GM18505 (cell line): ENCODE measurements at regions not wholly inside any gene's neighbourhood (a gene's known extent, or its start where the extent isn't known, plus 50 kb on each side); places are given as distances from the start of the nearest gene placed in this dataset.

Source experiments
- ATAC-seq: cut with Tn5 transposase; IDR thresholded peaks from one replicate; pipeline ENCODE4 v1.9.1; 2021; ENCODE audit not compliant: unreplicated experiment
- POLR2A ChIP-seq: IDR thresholded peaks from 4 replicates; pipeline ENCODE4 v1.6.1; 2011; ENCODE audit warnings: borderline replicate concordance; ENCODE audit not compliant: insufficient read depth, insufficient read length; ENCODE audit errors: extremely low read depth

DNA sequence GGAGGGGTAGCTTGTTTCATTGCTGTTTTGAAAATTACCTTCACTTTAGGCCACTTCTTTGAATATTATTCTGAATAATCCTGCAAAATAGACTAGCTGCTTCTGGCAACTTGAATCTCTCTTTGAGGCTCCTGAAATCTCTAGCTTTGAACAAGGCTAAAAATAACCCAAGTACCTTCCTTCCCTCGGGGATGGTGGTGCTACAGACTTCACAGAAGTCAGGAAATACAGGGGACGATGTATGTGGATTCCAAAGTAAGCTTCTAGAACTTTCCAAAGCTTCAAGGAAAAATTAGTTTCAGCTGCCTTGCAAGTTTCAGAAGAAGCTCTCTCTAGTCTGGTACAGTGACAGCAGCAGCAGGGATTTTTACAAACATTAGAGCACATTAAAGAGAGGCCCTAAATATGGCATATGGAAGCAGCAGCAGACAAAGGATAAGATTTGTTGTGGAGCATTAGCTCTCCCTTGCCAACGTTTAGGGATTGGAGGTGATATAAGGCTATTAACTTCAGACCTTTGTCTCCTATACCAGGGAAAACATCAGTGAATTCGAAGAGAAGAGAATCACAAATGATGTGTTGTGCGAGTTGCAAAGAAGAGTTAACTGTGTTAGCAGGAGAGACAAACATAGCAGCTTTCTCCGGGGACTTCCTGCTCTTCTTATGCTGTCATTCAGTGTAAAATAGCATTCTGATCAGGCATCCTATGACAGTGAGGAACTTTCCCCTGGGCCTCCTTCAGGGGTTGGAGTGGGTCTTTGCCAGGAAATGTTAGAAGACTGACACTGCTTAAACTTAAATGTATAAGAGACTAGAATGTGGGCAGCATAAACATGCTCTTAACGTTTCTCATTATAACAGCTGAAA lies 783.0 kb upstream of the ARPP21 start:
- no peak for TF ChIP-seq POLR2A
- ATAC-seq = no peak

DNA sequence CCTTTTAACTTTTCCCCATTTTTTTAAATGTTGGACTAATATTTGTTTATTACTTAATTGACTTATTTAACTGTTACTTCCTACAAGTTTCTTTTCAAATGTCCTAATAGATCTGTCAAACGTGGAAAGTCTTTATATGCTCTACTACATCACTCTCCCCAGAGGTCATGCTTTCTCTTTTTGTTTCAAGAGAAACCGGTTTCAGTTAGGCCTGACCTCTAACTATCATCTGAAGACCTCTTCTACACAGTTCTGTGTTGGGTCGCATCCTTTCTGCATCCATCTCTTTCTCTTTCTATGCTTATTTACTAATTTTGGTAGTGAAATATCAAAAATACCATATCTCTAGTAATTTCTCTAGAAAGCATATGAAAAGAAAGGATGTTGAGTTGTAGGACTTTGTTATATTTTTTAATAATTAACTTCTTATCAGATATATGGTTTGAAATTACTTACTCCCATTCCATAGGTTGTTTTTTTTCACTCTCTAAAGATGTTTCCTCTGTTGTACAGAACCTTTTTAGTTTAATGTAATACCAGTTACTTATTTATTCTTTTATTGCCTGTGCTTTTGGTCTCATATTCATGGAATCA lies 781.2 kb upstream of the ARPP21 start:
- no peak for TF ChIP-seq POLR2A
- no peak for ATAC-seq

DNA sequence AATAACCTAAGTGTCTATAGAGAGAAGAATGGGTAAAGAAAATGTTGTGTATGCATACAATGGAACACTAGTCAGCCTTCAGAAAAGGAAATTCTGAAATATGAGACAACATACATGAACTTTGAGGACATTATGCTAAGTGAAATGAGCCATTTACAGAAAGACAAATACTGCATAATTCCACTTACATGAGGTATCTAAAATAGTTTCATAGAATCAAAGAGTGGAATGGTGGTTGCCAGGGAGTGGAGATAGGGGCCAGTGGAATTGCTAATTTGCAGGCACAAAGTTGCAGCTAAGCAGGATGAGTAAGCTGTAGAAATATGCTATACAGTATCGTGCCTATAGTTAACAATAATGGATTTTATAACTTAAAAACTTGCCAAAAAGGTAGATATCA lies 779.6 kb upstream of the ARPP21 start:
- ATAC-seq = no peak

DNA sequence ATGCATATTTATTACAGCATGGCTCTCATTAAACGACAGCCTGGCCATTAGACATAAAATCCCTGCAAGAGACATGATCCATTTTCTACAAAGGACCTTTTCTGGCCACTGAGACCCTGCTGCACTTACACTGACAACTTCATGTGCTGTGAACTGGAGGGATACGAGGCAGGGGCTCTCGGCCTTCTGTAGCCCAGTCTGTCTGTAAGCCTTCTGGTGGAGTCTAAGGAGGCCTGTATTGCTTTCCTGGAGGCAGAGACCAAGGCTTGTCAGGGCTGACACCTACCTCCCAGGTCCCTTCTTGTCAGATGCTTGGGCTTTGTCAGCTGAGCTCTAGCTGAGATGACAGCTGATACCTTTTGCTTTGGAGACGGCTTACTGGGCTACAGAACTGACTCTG lies 776.9 kb upstream of the ARPP21 start:
- no peak for TF ChIP-seq POLR2A
- no peak for ATAC-seq

More for the DNA sequence above, 779.6 kb upstream of the ARPP21 start:
- no peak for TF ChIP-seq POLR2A

DNA sequence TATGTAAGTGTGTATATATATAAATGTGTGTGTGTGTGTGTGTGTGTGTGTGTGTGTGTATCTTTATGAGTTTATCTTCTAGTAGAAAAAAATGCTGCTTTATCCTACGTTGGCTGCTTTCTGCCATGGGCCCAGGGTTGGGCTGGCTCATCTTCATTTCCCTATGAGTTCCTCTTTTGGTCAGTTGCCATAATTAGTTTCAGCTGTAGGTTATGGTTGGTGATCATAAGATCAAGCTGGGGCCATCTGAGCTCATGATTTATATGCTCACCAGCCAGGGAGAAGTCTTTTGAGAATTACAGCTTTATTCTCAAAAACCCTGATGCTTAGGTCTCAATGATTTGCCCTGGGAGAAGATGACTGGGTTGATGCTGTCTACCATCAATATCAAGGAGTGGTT lies 775.8 kb upstream of the ARPP21 start:
- no peak for TF ChIP-seq POLR2A
- no peak for ATAC-seq

DNA sequence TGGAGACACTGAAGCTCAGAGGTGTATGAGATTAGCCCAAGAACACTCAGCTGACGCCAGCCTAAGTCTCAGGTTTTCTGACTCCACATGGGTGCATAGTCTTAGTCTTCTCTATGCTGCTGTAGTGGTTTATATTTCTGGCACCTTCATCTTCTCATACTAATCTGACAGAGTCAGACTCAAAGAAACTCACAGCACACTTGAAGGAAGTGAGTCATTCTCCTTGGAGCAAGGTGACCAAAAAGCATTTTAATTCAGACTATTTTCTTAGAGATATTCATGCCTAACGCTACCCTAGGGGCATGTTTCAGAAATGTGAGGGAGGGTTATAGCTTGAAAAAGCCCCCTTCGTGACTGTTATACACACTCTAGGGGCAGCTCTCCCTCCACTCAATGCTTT lies 775.3 kb upstream of the ARPP21 start:
- TF ChIP-seq POLR2A = no peak
- ATAC-seq = no peak

DNA sequence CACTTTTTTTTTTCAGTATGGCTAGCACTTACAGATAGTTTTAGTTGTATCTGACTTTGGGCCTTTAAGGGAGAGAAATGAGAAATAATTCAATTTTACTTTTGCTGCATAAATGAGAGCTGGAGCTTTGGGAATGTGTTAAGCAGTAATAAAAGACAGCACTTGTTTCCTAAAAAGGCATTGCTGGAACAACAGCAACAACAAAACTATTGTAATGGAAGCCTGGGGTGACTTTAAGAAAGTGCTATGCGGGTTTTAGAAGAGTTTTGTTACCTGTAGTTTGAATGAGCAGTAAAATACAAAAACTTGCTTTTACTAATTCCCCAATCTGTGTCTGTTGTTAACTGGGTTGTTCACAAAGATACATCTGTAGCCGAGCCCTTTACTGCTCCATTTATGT lies 774.0 kb upstream of the ARPP21 start:
- no peak for TF ChIP-seq POLR2A
- no peak for ATAC-seq

DNA sequence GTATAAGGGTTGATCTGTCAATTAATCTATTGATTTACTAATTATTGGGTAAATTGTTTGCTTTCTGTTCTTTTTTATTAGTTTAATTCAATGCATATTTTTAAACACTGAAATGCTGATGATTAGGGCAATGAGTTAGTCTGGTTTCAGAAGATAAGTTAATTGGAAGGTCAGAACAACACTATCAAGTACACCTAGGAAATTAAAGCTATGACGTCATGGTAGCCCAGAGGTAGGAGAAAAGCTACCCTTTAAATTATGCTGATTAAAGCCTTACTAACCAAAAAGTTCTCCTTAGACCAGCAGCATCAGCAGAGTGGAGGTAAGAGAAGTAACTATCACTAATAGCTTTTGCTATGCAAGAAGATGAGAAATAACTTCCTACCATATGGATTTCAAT lies 770.4 kb upstream of the ARPP21 start:
- ATAC-seq = no peak
- TF ChIP-seq POLR2A = no peak

DNA sequence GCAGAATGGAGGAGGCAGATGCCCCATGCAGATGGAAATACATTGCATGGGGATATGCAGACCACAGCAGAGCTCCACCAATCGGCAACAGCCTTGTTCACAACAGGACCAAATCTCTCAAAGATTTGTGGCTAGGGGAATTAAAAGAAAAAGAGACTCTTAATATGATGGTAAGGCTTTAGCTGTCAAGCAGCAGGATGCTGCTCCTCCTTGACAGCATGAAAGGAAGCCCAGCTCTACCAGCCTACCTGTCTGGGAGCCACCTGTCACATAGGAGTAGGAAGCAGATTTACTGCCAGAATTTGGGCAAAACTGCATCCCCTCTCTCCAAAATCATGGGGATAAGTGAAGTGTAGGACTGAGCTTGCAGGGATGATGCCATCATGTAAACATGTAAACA lies 769.6 kb upstream of the ARPP21 start:
- no peak for ATAC-seq
- no peak for TF ChIP-seq POLR2A

DNA sequence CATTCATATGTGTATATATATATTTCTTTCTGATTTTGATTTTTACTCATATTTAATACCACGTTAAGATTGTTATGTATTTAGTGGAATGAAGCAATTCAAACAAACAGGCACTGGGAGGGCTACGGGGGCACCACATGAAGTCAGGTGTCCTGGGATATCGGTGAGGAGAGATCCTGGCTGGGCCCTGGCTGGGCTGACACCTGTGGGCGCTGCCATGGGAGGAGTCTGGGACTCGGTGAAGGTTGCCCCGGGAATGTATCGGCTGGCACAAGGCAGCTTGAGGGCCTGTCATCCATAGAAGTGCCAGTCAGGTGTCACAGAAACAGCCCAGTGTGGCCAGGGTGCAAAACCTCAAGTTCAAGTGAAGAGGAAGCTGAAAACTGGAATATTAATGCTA lies 766.9 kb upstream of the ARPP21 start:
- TF ChIP-seq POLR2A = no peak
- ATAC-seq = no peak

DNA sequence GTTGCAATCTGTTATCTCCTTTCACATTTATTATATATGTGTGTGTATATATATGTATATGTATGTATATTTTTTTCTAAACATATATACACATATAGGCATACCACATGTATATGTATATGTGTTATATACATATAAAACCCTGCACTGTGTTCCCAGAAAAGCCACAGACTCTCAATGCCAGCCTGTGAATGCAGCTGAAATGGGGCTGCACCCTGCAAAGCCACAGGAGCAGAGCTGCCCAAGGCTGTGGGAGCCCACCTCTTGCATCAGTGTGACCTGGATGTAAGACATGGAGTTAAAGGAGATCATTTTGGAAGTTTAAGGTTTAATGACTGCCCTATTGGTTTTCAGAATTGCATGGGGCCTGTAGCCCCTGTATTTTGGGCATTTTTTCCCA lies 762.3 kb upstream of the ARPP21 start:
- TF ChIP-seq POLR2A = no peak
- no peak for ATAC-seq

DNA sequence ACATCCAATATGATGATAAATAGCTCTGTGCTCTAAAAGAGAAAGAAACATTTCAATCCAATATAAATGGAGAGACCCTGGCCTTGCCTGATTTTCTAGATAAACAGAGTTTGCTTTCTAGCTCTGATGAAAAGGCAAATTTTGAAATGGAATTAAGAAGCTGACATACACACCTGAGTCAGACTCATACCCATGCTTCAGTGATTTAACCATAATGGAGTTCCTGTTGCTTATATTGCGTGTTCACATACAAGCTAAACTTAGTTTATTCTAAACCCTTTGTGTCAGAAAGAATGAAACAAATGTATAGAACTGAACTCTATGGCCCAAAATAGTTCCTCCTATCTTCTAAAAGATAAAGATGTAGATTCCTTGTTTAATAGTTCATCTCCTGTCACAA lies 760.8 kb upstream of the ARPP21 start:
- ATAC-seq = no peak

DNA sequence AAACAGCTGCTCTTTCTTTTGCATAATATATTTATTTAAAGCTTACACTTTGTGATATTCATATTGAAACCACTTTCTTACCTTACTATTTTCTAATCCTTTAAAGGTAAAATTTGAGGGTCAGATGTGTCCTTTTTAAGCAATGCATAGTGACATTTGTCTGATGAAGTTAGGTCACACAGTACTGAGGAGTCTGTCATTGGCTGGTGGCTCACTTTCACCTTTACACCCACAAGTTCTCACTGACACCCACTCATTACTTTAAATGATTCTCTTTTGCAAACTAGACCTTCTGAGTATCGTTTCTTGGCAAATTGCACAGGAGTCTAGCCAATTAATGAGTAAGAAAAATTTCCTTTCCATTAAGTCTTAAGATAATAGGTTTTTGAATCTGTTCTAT lies 758.3 kb upstream of the ARPP21 start:
- no peak for ATAC-seq
- no peak for TF ChIP-seq POLR2A

More for the DNA sequence above, 760.8 kb upstream of the ARPP21 start:
- no peak for TF ChIP-seq POLR2A

DNA sequence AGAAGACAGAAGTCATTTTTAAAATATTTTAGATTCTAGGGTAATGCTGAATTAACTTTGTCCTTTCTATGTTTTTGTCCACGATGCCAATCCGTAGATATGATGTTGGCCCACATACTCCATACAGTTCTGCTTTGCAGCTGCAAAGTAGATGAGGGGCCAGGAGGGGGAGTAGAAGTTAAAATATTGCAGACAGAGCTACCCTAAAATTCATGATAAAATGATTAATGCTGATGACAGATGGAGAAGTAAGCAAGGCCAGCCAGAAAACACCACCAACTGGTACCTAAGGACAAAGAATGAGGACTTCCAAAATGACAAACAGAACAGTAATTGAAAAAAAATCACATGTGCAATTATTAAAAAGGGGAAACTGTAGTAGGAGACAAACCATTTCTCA lies 756.6 kb upstream of the ARPP21 start:
- no peak for TF ChIP-seq POLR2A
- no peak for ATAC-seq
